Neuronal stem cell (in vitro differentiated cells): ENCODE measurements at regions not wholly inside any gene's neighbourhood (a gene's known extent, or its start where the extent isn't known, plus 50 kb on each side); places are given as distances from the start of the nearest gene placed in this dataset.

Experiments used
- DNase-seq: peaks from one replicate; pipeline ENCODE4 v3.0.0-alpha.2; 2013; ENCODE audit warnings: low spot score
- H2AFZ ChIP-seq: one replicate; pipeline ENCODE4 v1.6.1; 2013; ENCODE audit warnings: mild to moderate bottlenecking, low read length, inconsistent platforms
- H2AK5ac ChIP-seq: 2 replicates; pipeline ENCODE4 v1.6.1; 2013; ENCODE audit warnings: low read depth, mild to moderate bottlenecking, inconsistent platforms, low read length, moderate library complexity, mixed read lengths
- H2BK120ac ChIP-seq: 2 replicates; pipeline ENCODE4 v1.6.1; 2013; ENCODE audit warnings: low read depth, mild to moderate bottlenecking, inconsistent platforms, low read length, moderate library complexity, mixed read lengths
- H2BK12ac ChIP-seq: one replicate; pipeline ENCODE4 v1.6.1; 2013; ENCODE audit warnings: low read length, inconsistent platforms
- H2BK15ac ChIP-seq: 2 replicates; pipeline ENCODE4 v1.6.1; 2013; ENCODE audit warnings: mild to moderate bottlenecking, low read length, inconsistent platforms, mixed read lengths
- H2BK5ac ChIP-seq: one replicate; pipeline ENCODE4 v1.6.1; 2013; ENCODE audit warnings: inconsistent platforms, mild to moderate bottlenecking, low read length, moderate library complexity
- H3K14ac ChIP-seq: one replicate; pipeline ENCODE4 v1.6.1; 2013; ENCODE audit warnings: low read length, inconsistent platforms
- H3K18ac ChIP-seq: 2 replicates; pipeline ENCODE4 v1.6.1; 2013; ENCODE audit warnings: low read length, inconsistent platforms
- H3K23ac ChIP-seq: 2 replicates; pipeline ENCODE4 v1.6.1; 2013; ENCODE audit warnings: low read depth, mild to moderate bottlenecking, mixed read lengths, low read length, inconsistent platforms; ENCODE audit not compliant: poor library complexity
- H3K27ac ChIP-seq: replicated peaks from 3 replicates; pipeline ENCODE4 v1.5.1; 2013; ENCODE audit warnings: low read length, inconsistent platforms
- H3K27me3 ChIP-seq, 3 experiments: 2 replicates each; pipeline ENCODE4 v1.6.1; 2013; ENCODE audit warnings: low read length in 3 of 3, mild to moderate bottlenecking in 2 of 3, inconsistent platforms in 1 of 3, low read depth in 1 of 3, mixed read lengths in 1 of 3, moderate library complexity in 1 of 3; ENCODE audit not compliant: control insufficient read depth in 3 of 3, insufficient read depth in 3 of 3
- H3K36me3 ChIP-seq, 2 donors: replicated peaks in 1 of 2; 2 replicates each; pipeline ENCODE4 v1.6.1; 2013; ENCODE audit warnings: low read length in 2 of 2; ENCODE audit not compliant: control insufficient read depth in 2 of 2, insufficient read depth in 2 of 2
- H3K4ac ChIP-seq: 2 replicates; pipeline ENCODE4 v1.6.1; 2013; ENCODE audit warnings: inconsistent platforms, mild to moderate bottlenecking, low read length, moderate library complexity
- H3K4me1 ChIP-seq, 2 donors: 1 replicate in 1 of 2; 2 replicates in 1 of 2; pipeline ENCODE4 v1.6.1; 2013; ENCODE audit warnings: low read length in 2 of 2, low read depth in 1 of 2; ENCODE audit not compliant: control insufficient read depth in 2 of 2, insufficient read depth in 1 of 2
- H3K4me2 ChIP-seq: one replicate; pipeline ENCODE4 v1.6.1; 2013; ENCODE audit warnings: mild to moderate bottlenecking, low read length, inconsistent platforms; ENCODE audit not compliant: insufficient read depth, poor library complexity, severe bottlenecking
- H3K4me3 ChIP-seq, 2 donors: 2 replicates each; pipeline ENCODE4 v1.5.1; 2013; ENCODE audit warnings: low read length in 2 of 2, mild to moderate bottlenecking in 2 of 2, inconsistent platforms in 1 of 2, moderate library complexity in 1 of 2
- H3K79me1 ChIP-seq: one replicate; pipeline ENCODE4 v1.6.1; 2013; ENCODE audit warnings: low read depth, mild to moderate bottlenecking, inconsistent platforms, low read length, moderate library complexity
- H3K9ac ChIP-seq: one replicate; pipeline ENCODE4 v1.6.1; 2013; ENCODE audit warnings: mild to moderate bottlenecking, low read depth, low read length, inconsistent platforms; ENCODE audit not compliant: poor library complexity
- H3K9me3 ChIP-seq, 2 donors: replicated peaks in 1 of 2; 2 replicates each; pipeline versions ENCODE3 to v1.6.1; 2013; ENCODE audit warnings: low read length in 2 of 2, mild to moderate bottlenecking in 2 of 2, inconsistent platforms in 1 of 2, low read depth in 1 of 2, mixed read lengths in 1 of 2, moderate library complexity in 1 of 2; ENCODE audit not compliant: control insufficient read depth in 2 of 2, insufficient read depth in 1 of 2
- H4K8ac ChIP-seq: one replicate; pipeline ENCODE4 v1.6.1; 2013; ENCODE audit warnings: low read depth, mild to moderate bottlenecking, inconsistent platforms, low read length, moderate library complexity
- H4K91ac ChIP-seq: one replicate; pipeline ENCODE4 v1.6.1; 2013; ENCODE audit warnings: low read length, low read depth, mild to moderate bottlenecking, inconsistent platforms; ENCODE audit not compliant: poor library complexity
- WGBS, 2 donors: extraction: QIAGEN DNeasy Blood & Tissue Kit; methylation state at CpG; one replicate each; pipeline ENCODE4 v1.1.7; 2013; ENCODE audit warnings: missing lambda C conversion rate in 2 of 2, mixed read lengths in 1 of 2; ENCODE audit not compliant: insufficient read length in 2 of 2, insufficient replicate concordance in 1 of 2; ENCODE audit errors: extremely low coverage in 2 of 2; 5-methylcytosine and 5-hydroxymethylcytosine counted together

GRCh38 chr6:148155293-148155692, 187.3 kb upstream of the SASH1 start:
- no peak overlapping the region for H2BK120ac ChIP-seq
- no peak overlapping the region for H3K4me2 ChIP-seq
- no peaks in the 10 kb centered on the region for H3K36me3 ChIP-seq
- H3K4ac ChIP-seq: no peak overlapping the region
- H3K9me3 ChIP-seq: no peaks in the 10 kb centered on the region
- no peak overlapping the region for H3K18ac ChIP-seq
- H3K27me3 ChIP-seq: no peaks in the 10 kb centered on the region
- H4K8ac ChIP-seq: no peak overlapping the region
- no peak overlapping the region for H2BK12ac ChIP-seq
- H3K14ac ChIP-seq: no peak overlapping the region
- H3K23ac ChIP-seq: no peak overlapping the region
- no peak for DNase-seq
- H2BK5ac ChIP-seq: no peak overlapping the region
- H2AFZ ChIP-seq: no peak overlapping the region
- H3K79me1 ChIP-seq: no peaks in the 10 kb centered on the region
- H4K91ac ChIP-seq: no peak overlapping the region
- WGBS, 2 donors: no CpG with 5 or more reads among the region's 6 CpGs
- no peak overlapping the region for H3K9ac ChIP-seq
- no peak overlapping the region for H3K4me3 ChIP-seq
- no peak overlapping the region for H3K27ac ChIP-seq
- H3K4me1 ChIP-seq: peaks cover 7% of the 10 kb centered on the region in 2 donors
- no peak overlapping the region for H2AK5ac ChIP-seq
- no peak overlapping the region for H2BK15ac ChIP-seq

- H3K18ac ChIP-seq: no peak overlapping the region
- no peak overlapping the region for H3K14ac ChIP-seq
- H2AK5ac ChIP-seq: no peak overlapping the region
- no peak overlapping the region for H4K91ac ChIP-seq
- no peak overlapping the region for H3K23ac ChIP-seq
- H3K27ac ChIP-seq: no peak overlapping the region
- no CpG with 5 or more reads among the region's 4 CpGs for WGBS, 2 donors
- H2BK5ac ChIP-seq: no peak overlapping the region
- H3K27me3 ChIP-seq: no peaks in the 10 kb centered on the region
- no peak overlapping the region for H3K4me2 ChIP-seq
- H3K36me3 ChIP-seq: no peaks in the 10 kb centered on the region
- H3K79me1 ChIP-seq: no peaks in the 10 kb centered on the region
- H3K4me1 ChIP-seq: no peaks in the 10 kb centered on the region
- H3K4me3 ChIP-seq: no peak overlapping the region
- H3K9ac ChIP-seq: no peak overlapping the region
- no peak overlapping the region for H2BK120ac ChIP-seq
- H2BK15ac ChIP-seq: no peak overlapping the region
- H3K9me3 ChIP-seq: no peaks in the 10 kb centered on the region
- no peak overlapping the region for H2AFZ ChIP-seq
- no peak overlapping the region for H4K8ac ChIP-seq
- no peak for DNase-seq
- no peak overlapping the region for H3K4ac ChIP-seq
- no peak overlapping the region for H2BK12ac ChIP-seq
Measured at GRCh38 chr6:148157841-148158240, 184.8 kb upstream of the SASH1 start.

GRCh38 chr6:148164645-148165044, 178.0 kb upstream of the SASH1 start:
- Histone ChIP-seq H3K27ac (no peak overlapping the region), H3K9me3 (no peaks in the 10 kb centered on the region), H2BK120ac (no peak overlapping the region), H3K4me1 (peaks cover 0 to 6% of the 10 kb centered on the region in 2 donors), H3K23ac (no peak overlapping the region), H3K9ac (no peak overlapping the region), H3K18ac (no peak overlapping the region), H2AFZ (no peak overlapping the region), H3K4me2 (no peak overlapping the region), H3K36me3 (no peaks in the 10 kb centered on the region), H3K14ac (no peak overlapping the region), H3K4me3 (no peak overlapping the region), H2BK12ac (no peak overlapping the region), H2AK5ac (no peak overlapping the region), H4K91ac (no peak overlapping the region), H3K4ac (no peak overlapping the region), H4K8ac (no peak overlapping the region), H3K79me1 (no peaks in the 10 kb centered on the region), H2BK15ac (no peak overlapping the region), H3K27me3 (no peaks in the 10 kb centered on the region), H2BK5ac (no peak overlapping the region)
- DNase-seq: no peak
- WGBS, 2 donors: no CpG with 5 or more reads among the region's 4 CpGs

- no peak overlapping the region for H3K4me3 ChIP-seq
- peak; percentile 32 for DNase-seq
- no peaks in the 10 kb centered on the region for H3K36me3 ChIP-seq
- no peak overlapping the region for H2AFZ ChIP-seq
- H4K8ac ChIP-seq: no peak overlapping the region
- no peak overlapping the region for H2BK120ac ChIP-seq
- WGBS, 2 donors: no CpG with 5 or more reads among the region's 6 CpGs
- no peak overlapping the region for H3K4ac ChIP-seq
- H3K27me3 ChIP-seq: no peaks in the 10 kb centered on the region
- no peak overlapping the region for H3K14ac ChIP-seq
- H2BK5ac ChIP-seq: no peak overlapping the region
- no peaks in the 10 kb centered on the region for H3K79me1 ChIP-seq
- peaks cover 0 to 13% of the 10 kb centered on the region in 2 donors for H3K4me1 ChIP-seq
- no peak overlapping the region for H3K9ac ChIP-seq
- no peak overlapping the region for H2AK5ac ChIP-seq
- no peak overlapping the region for H3K27ac ChIP-seq
- H2BK15ac ChIP-seq: no peak overlapping the region
- H3K18ac ChIP-seq: no peak overlapping the region
- H3K23ac ChIP-seq: no peak overlapping the region
- H3K9me3 ChIP-seq: no peaks in the 10 kb centered on the region
- H4K91ac ChIP-seq: no peak overlapping the region
- H2BK12ac ChIP-seq: no peak overlapping the region
- no peak overlapping the region for H3K4me2 ChIP-seq
Measured at GRCh38 chr6:148166339-148166968, 176.2 kb upstream of the SASH1 start.
